Gastroesophageal sphincter (tissue), 3 donors: ENCODE measurements at regions not wholly inside any gene's neighbourhood (a gene's known extent, or its start where the extent isn't known, plus 50 kb on each side); places are given as distances from the start of the nearest gene placed in this dataset.

ENCODE experiments used
- POLR2AphosphoS5 ChIP-seq: sonication (generic); formaldehyde crosslinking; IDR thresholded peaks from one replicate; pipeline ENCODE4 v1.6.1; 2017; ENCODE audit warnings: antibody characterized with exemption
- TF ChIP-seq, protein P1 (sequence below), 4 experiments: fragments of 200-600 bp in 2 of 4; fragments of 450-650 bp in 2 of 4; sonication (generic) in 1 of 4; IDR thresholded peaks; one replicate each; pipeline ENCODE4 v1.5.1; 2017 to 2019; ENCODE audit warnings: antibody characterized with exemption in 4 of 4, mild to moderate bottlenecking in 2 of 4, moderate library complexity in 2 of 4

DNA sequence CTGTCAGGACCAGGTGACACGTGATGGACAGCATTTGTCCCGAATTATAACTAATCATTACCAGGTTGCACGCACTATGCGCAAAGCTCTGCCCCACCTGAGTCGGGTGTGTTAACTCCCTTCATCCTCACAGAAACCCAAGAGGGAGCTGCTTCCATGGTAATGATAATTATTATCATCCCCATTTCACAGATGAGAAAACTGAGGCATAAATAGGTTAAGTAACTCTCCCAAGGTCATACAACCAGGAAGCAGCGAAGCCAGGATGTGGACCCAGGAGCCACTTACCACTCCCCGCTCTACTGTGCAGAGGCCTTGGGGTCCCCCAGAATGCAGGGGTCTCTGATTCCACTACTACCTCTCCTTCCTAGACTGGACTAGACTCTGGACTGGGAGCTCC, 76.7 kb upstream of the TARDBP start:
- TF ChIP-seq, protein P1, sequence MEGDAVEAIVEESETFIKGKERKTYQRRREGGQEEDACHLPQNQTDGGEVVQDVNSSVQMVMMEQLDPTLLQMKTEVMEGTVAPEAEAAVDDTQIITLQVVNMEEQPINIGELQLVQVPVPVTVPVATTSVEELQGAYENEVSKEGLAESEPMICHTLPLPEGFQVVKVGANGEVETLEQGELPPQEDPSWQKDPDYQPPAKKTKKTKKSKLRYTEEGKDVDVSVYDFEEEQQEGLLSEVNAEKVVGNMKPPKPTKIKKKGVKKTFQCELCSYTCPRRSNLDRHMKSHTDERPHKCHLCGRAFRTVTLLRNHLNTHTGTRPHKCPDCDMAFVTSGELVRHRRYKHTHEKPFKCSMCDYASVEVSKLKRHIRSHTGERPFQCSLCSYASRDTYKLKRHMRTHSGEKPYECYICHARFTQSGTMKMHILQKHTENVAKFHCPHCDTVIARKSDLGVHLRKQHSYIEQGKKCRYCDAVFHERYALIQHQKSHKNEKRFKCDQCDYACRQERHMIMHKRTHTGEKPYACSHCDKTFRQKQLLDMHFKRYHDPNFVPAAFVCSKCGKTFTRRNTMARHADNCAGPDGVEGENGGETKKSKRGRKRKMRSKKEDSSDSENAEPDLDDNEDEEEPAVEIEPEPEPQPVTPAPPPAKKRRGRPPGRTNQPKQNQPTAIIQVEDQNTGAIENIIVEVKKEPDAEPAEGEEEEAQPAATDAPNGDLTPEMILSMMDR (IDR thresholded peaks at IDR 0.05), result no peak
- no peak for TF ChIP-seq POLR2AphosphoS5
